PC-3 (cell line): ENCODE measurements at regions not wholly inside any gene's neighbourhood (a gene's known extent, or its start where the extent isn't known, plus 50 kb on each side); places are given as distances from the start of the nearest gene placed in this dataset.

Experiments
- ATAC-seq: fragments of 200-7000 bp; cut with Tn5 transposase; 2 replicates; pipeline ENCODE4 v1.9.1; 2020; ENCODE audit warnings: mild to moderate bottlenecking, moderate library complexity
- BruUV-seq: library from RNA; stranded (reverse); fragments of 400-500 nt; replicated peaks from 2 replicates; lab custom pipeline; 2021; lab: Mats Ljungman, UMichigan
- CTCF ChIA-PET: fragments of 300-600 bp; sonication (Branson Sonifier 250); formaldehyde crosslinking; loops from one replicate; lab custom pipeline; 2022; ENCODE audit warnings: antibody characterized with exemption; lab: Charles Lee
- POLR2A ChIA-PET: fragments of 300-600 bp; sonication (Branson Sonifier 250); formaldehyde crosslinking; loops from one replicate; lab custom pipeline; 2022; ENCODE audit warnings: antibody characterized with exemption; ENCODE audit not compliant: unreplicated experiment; lab: Charles Lee
- DNase-seq: peaks from one replicate; pipeline ENCODE4 v3.0.0-alpha.2; 2015
- H2AFZ ChIP-seq: fragments of 300-600 bp; sonication (generic); 2 replicates; pipeline ENCODE4 v1.6.0; 2016; ENCODE audit warnings: antibody characterized with exemption, low read length
- H3F3A ChIP-seq: fragments of 300-600 bp; sonication (generic); one replicate; pipeline ENCODE4 v1.6.0; 2017; ENCODE audit warnings: antibody characterized with exemption, low read length, control low read depth, mild to moderate bottlenecking; ENCODE audit not compliant: unreplicated experiment
- H3K27ac ChIP-seq: fragments of 300-600 bp; sonication (generic); 2 replicates; pipeline ENCODE4 v1.5.1; 2016; ENCODE audit warnings: mild to moderate bottlenecking, low read length
- H3K27me3 ChIP-seq: fragments of 300-600 bp; sonication (generic); 2 replicates; pipeline ENCODE4 v1.6.1; 2016; ENCODE audit warnings: low read length, mixed read lengths
- H3K36me3 ChIP-seq: fragments of 300-600 bp; sonication (generic); 2 replicates; pipeline ENCODE4 v1.6.1; 2016; ENCODE audit warnings: low read depth, mixed run types, low read length, mixed read lengths
- H3K4me1 ChIP-seq: fragments of 300-600 bp; sonication (generic); 2 replicates; pipeline ENCODE4 v1.5.1; 2016; ENCODE audit warnings: low read length; ENCODE audit not compliant: insufficient read depth
- H3K4me2 ChIP-seq: fragments of 300-600 bp; sonication (generic); 2 replicates; pipeline ENCODE4 v1.6.0; 2016; ENCODE audit warnings: low read length
- H3K4me3 ChIP-seq: fragments of 300-600 bp; sonication (generic); 2 replicates; pipeline ENCODE4 v1.5.1; 2016; ENCODE audit warnings: mild to moderate bottlenecking, low read length, mixed read lengths
- H3K79me2 ChIP-seq: fragments of 300-600 bp; sonication (generic); 2 replicates; pipeline ENCODE4 v1.6.1; 2017; ENCODE audit warnings: low read length, mixed read lengths
- H3K9ac ChIP-seq: fragments of 300-600 bp; sonication (generic); 2 replicates; pipeline ENCODE4 v1.6.0; 2016; ENCODE audit warnings: mild to moderate bottlenecking, low read length
- H3K9me2 ChIP-seq: fragments of 300-600 bp; sonication (generic); replicated peaks from 2 replicates; pipeline ENCODE4 v1.6.1; 2016; ENCODE audit warnings: mixed run types, low read length, mixed read lengths
- H3K9me3 ChIP-seq: fragments of 300-600 bp; sonication (generic); 2 replicates; pipeline ENCODE4 v1.6.1; 2016; ENCODE audit warnings: low read length, mixed read lengths
- H4K20me1 ChIP-seq: fragments of 300-600 bp; sonication (generic); 2 replicates; pipeline ENCODE4 v1.6.1; 2016; ENCODE audit warnings: low read length, mixed read lengths
- CTCF ChIP-seq: fragments of 300-600 bp; sonication (generic); conservative IDR thresholded peaks from 2 replicates; pipeline ENCODE4 v1.5.1; 2017; ENCODE audit warnings: antibody characterized with exemption, low read depth, mild to moderate bottlenecking, low read length
- EZH2 ChIP-seq: fragments of 300-600 bp; sonication (generic); IDR thresholded peaks from one replicate; pipeline ENCODE4 v1.6.1; 2017; ENCODE audit warnings: antibody characterized with exemption, mild to moderate bottlenecking, low read length; ENCODE audit not compliant: unreplicated experiment
- EZH2phosphoT487 ChIP-seq: fragments of 300-600 bp; sonication (generic); IDR thresholded peaks from 2 replicates; pipeline ENCODE4 v1.6.1; 2018; ENCODE audit warnings: mild to moderate bottlenecking, antibody characterized with exemption, low read length, borderline replicate concordance
- intact Hi-C: fragments of 100-400 bp; cut with micrococcal nuclease; formaldehyde crosslinking; loops from 2 replicates; pipeline ENCODE4 v1.9.0; 2023

GRCh38 chr1:30295266-30295665, 428.1 kb downstream of the MATN1 start:
- ChIA-PET POLR2A (no interaction called here), CTCF (no interaction called here)
- Histone ChIP-seq H3K4me3 (no peak overlapping the region), H3K4me2 (no peak overlapping the region), H3K4me1 (no peaks in the 10 kb centered on the region), H3K9ac (no peak overlapping the region), H2AFZ (no peak overlapping the region), H4K20me1 (no peaks in the 10 kb centered on the region), H3K27ac (no peak overlapping the region), H3K9me3 (no peaks in the 10 kb centered on the region), H3K27me3 (no peaks in the 10 kb centered on the region), H3K36me3 (no peaks in the 10 kb centered on the region), H3F3A (no peaks in the 10 kb centered on the region), H3K9me2 (no peaks in the 10 kb centered on the region), H3K79me2 (no peaks in the 10 kb centered on the region)
- BruUV-seq = no TSS peak
- ATAC-seq (no peak), DNase-seq (no peak)
- TF ChIP-seq CTCF (no peak), EZH2 (no peak), EZH2phosphoT487 (no peak)
- intact Hi-C loops = no loop called here

- Histone ChIP-seq H3K36me3 (no peaks in the 10 kb centered on the region), H3K4me3 (no peak overlapping the region), H3K9ac (no peak overlapping the region), H3K27me3 (no peaks in the 10 kb centered on the region), H4K20me1 (no peaks in the 10 kb centered on the region), H3F3A (no peaks in the 10 kb centered on the region), H3K9me3 (no peaks in the 10 kb centered on the region), H3K9me2 (no peaks in the 10 kb centered on the region), H3K4me2 (no peak overlapping the region), H2AFZ (no peak overlapping the region), H3K79me2 (no peaks in the 10 kb centered on the region), H3K4me1 (no peaks in the 10 kb centered on the region), H3K27ac (no peak overlapping the region)
- BruUV-seq = no TSS peak
- CTCF ChIA-PET = no interaction called here
- no peak for ATAC-seq
- no peak for DNase-seq
- intact Hi-C loops = no loop called here
- POLR2A ChIA-PET = no interaction called here
- TF ChIP-seq CTCF (no peak), EZH2 (no peak), EZH2phosphoT487 (no peak)
Observed at GRCh38 chr1:30294508-30294907, 428.9 kb downstream of the MATN1 start.

- ChIA-PET CTCF (no interaction called here), POLR2A (no interaction called here)
- no peak for DNase-seq
- no peaks in the 10 kb centered on the region for H3K36me3 ChIP-seq
- no peaks in the 10 kb centered on the region for H3K9me2 ChIP-seq
- H3K79me2 ChIP-seq = no peaks in the 10 kb centered on the region
- H3K4me2 ChIP-seq = no peak overlapping the region
- H2AFZ ChIP-seq = no peak overlapping the region
- no peak for TF ChIP-seq CTCF
- H3K27ac ChIP-seq = no peak overlapping the region
- H4K20me1 ChIP-seq = no peaks in the 10 kb centered on the region
- intact Hi-C loops = no loop called here
- H3K9ac ChIP-seq = no peak overlapping the region
- H3K9me3 ChIP-seq = no peaks in the 10 kb centered on the region
- ATAC-seq = no peak
- no TSS peak for BruUV-seq
- no peaks in the 10 kb centered on the region for H3F3A ChIP-seq
- H3K4me3 ChIP-seq = no peak overlapping the region
- no peaks in the 10 kb centered on the region for H3K4me1 ChIP-seq
- H3K27me3 ChIP-seq = no peaks in the 10 kb centered on the region
Observed at GRCh38 chr1:30292451-30292850, 430.9 kb downstream of the MATN1 start.
